GM12878 (cell line): ENCODE measurements at regions not wholly inside any gene's neighbourhood (a gene's known extent, or its start where the extent isn't known, plus 50 kb on each side); places are given as distances from the start of the nearest gene placed in this dataset.

Experiments
- ATAC-seq: fragments of 200-7000 bp; cut with Tn5 transposase; 3 replicates; pipeline ENCODE4 v1.9.1; 2020; ENCODE audit warnings: mild to moderate bottlenecking, moderate library complexity
- BruUV-seq: library from RNA; stranded (reverse); fragments of 400-500 nt; replicated peaks from 2 replicates; lab custom pipeline; 2021; lab: Mats Ljungman, UMichigan
- CTCF ChIA-PET: fragments of 300-600 bp; sonication (Branson Sonifier 250); formaldehyde crosslinking; extraction: SDS; loops from one replicate; lab custom pipeline; 2021; ENCODE audit warnings: inconsistent platforms; lab: Yijun Ruan, JAX
- POLR2A ChIA-PET: fragments of 350-600 bp; formaldehyde crosslinking; extraction: SDS; loops from one replicate; lab custom pipeline; 2021; ENCODE audit warnings: inconsistent platforms; lab: Charles Lee
- RAD21 ChIA-PET: fragments of 300-600 bp; sonication (Branson Sonifier 250); formaldehyde crosslinking; loops from one replicate; lab custom pipeline; 2023; ENCODE audit warnings: antibody characterized with exemption; ENCODE audit not compliant: unreplicated experiment; lab: Charles Lee
- SMC1A ChIA-PET: fragments of 300-600 bp; sonication (Branson Sonifier 250); formaldehyde crosslinking; loops from one replicate; lab custom pipeline; 2023; ENCODE audit not compliant: unreplicated experiment, uncharacterized antibody; lab: Charles Lee
- DNase-seq: peaks from one replicate; pipeline ENCODE4 v3.0.0-alpha.2; 2011; ENCODE audit warnings: low read depth, low spot score
- FAIRE-seq: peaks from 3 replicates; lab custom pipeline; 2011; peaks lifted over from hg19 to GRCh38; lab: Jason Lieb, UNC
- H2AFZ ChIP-seq: 2 replicates; pipeline ENCODE4 v1.6.0; 2011; ENCODE audit warnings: low read depth, low read length, control low read depth; ENCODE audit not compliant: control insufficient read depth
- H3K27ac ChIP-seq: 2 replicates; pipeline ENCODE4 v1.5.1; 2011; ENCODE audit warnings: control low read depth; ENCODE audit not compliant: control insufficient read depth, insufficient read depth
- H3K27me3 ChIP-seq, 2 experiments: replicated peaks in 1 of 2; 2 replicates each; pipeline versions ENCODE4 v1.6.0 to v1.6.1; 2011; ENCODE audit warnings: low read length in 1 of 2; ENCODE audit not compliant: control insufficient read depth in 2 of 2, insufficient read depth in 2 of 2
- H3K36me3 ChIP-seq, 2 experiments: 2 replicates each; pipeline ENCODE4 v1.5.1; 2011; ENCODE audit warnings: low read length in 1 of 2; ENCODE audit not compliant: control insufficient read depth in 2 of 2, insufficient read depth in 2 of 2
- H3K4me1 ChIP-seq: 2 replicates; pipeline ENCODE4 v1.6.1; 2011; ENCODE audit warnings: mild to moderate bottlenecking, low read length, moderate library complexity, mixed read lengths; ENCODE audit not compliant: control insufficient read depth, insufficient read depth
- H3K4me2 ChIP-seq: 2 replicates; pipeline ENCODE4 v1.6.0; 2011; ENCODE audit warnings: control low read depth; ENCODE audit not compliant: control insufficient read depth, insufficient read depth
- H3K4me3 ChIP-seq: fragments of 200-600 bp; sonication (generic); 2 replicates; pipeline ENCODE4 v1.5.1; 2016
- H3K79me2 ChIP-seq: 2 replicates; pipeline ENCODE4 v1.6.0; 2011; ENCODE audit warnings: low read length; ENCODE audit not compliant: control insufficient read depth, insufficient read depth
- H3K9ac ChIP-seq: 2 replicates; pipeline ENCODE4 v1.8.0; 2011; ENCODE audit warnings: low read length, control low read depth, mixed read lengths; ENCODE audit not compliant: control insufficient read depth, insufficient read depth
- H3K9me3 ChIP-seq: replicated peaks from 3 replicates; pipeline ENCODE4 v1.5.1; 2011; ENCODE audit warnings: mild to moderate bottlenecking, low read length; ENCODE audit not compliant: control insufficient read depth, insufficient read depth
- H4K20me1 ChIP-seq: 2 replicates; pipeline ENCODE4 v1.6.0; 2011; ENCODE audit not compliant: control insufficient read depth, insufficient read depth
- BHLHE40 ChIP-seq, 2 experiments: fragments of 450-650 bp in 1 of 2; IDR thresholded peaks; 2 replicates each; pipeline ENCODE4 v1.6.1; 2011 to 2017; ENCODE audit warnings: low read depth in 2 of 2, borderline replicate concordance in 1 of 2, improper control_type of control experiment in 1 of 2, low read length in 1 of 2, mild to moderate bottlenecking in 1 of 2
- CHD2 ChIP-seq: IDR thresholded peaks from 2 replicates; pipeline ENCODE4 v1.6.1; 2011; ENCODE audit warnings: low read depth, low read length, improper control_type of control experiment, borderline replicate concordance
- GATAD2B ChIP-seq: fragments of 450-650 bp; conservative IDR thresholded peaks from 2 replicates; pipeline ENCODE4 v1.6.1; 2017; ENCODE audit warnings: low read depth, mild to moderate bottlenecking, moderate library complexity
- NFXL1 ChIP-seq: fragments of 450-650 bp; IDR thresholded peaks from 2 replicates; pipeline ENCODE4 v1.6.1; 2017; ENCODE audit warnings: antibody characterized with exemption, mild to moderate bottlenecking, borderline replicate concordance
- PKNOX1 ChIP-seq: fragments of 450-650 bp; IDR thresholded peaks from 2 replicates; pipeline ENCODE4 v1.6.1; 2016; ENCODE audit warnings: mild to moderate bottlenecking
- SUPT20H ChIP-seq: IDR thresholded peaks from 2 replicates; pipeline ENCODE4 v1.6.1; 2011; ENCODE audit warnings: low read depth, mild to moderate bottlenecking, low read length, moderate library complexity, borderline replicate concordance; ENCODE audit not compliant: control insufficient read depth
- TBL1XR1 ChIP-seq: IDR thresholded peaks from 2 replicates; pipeline ENCODE4 v1.6.1; 2012; ENCODE audit warnings: low read depth, low read length, improper control_type of control experiment
- ZBTB4 ChIP-seq: fragments of 450-650 bp; formaldehyde crosslinking; IDR thresholded peaks from 2 replicates; pipeline ENCODE4 v1.4.0; 2022; ENCODE audit warnings: mild to moderate bottlenecking, moderate library complexity
- WGBS: methylation state at CpG from one replicate; pipeline ENCODE4 v1.1.6; 2016; ENCODE audit warnings: low lambda C conversion rate; ENCODE audit not compliant: insufficient replicate concordance, insufficient coverage; ENCODE audit errors: missing lambda C conversion rate; 5-methylcytosine and 5-hydroxymethylcytosine counted together
- in situ Hi-C: fragments of 300-500 bp; cut with MboI; formaldehyde crosslinking; loops from 9 replicates; pipeline ENCODE4 v1.14.3; 2018; ENCODE audit warnings: mixed read lengths
- intact Hi-C: fragments of 100-400 bp; cut with micrococcal nuclease; formaldehyde crosslinking; loops from one replicate; pipeline ENCODE4 v1.14.2; 2022; ENCODE audit not compliant: unreplicated experiment

DNA sequence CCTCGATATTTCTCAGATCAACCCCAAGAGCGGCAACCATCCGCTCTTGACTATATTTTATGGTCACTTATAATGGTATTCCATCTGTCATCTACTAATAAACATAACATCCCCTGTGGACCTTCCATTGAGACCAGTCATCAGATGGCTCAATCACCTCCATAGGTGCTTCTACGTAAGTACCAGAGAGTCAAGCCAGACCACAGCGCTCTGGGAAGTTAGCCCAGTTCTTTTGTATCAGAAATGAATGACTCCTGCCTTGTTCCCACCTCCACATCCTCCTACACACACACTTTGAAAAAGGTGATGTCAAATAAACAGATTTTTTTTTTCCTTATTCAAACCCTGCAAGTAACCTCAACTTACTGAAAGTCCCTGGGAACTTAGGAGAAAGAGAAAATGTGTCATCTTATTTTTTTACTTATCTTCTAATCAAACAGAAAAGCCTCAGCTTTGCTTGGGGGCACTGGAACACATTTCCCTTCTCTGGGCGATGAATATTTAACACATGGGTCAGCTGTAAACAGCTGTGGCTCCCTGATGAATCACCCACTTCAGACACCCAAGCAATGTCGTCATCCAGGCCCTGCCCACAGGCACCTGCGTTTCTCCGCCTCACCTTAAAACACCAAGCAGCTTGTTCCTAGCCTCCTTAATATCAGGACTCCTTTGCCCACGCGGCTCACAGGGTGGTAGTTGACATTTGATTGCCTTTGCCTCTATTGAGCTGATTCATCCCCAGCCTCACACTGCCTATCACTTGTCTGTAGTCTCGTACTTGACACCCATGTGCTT lies 121.4 kb upstream of the LY86 start:
- Histone ChIP-seq H3K4me3 (no peak overlapping the region), H3K9me3 (peaks cover 2% of the 10 kb centered on the region; the same call in 1 of the 3 replicates), H3K36me3 (no peaks in the 10 kb centered on the region; a peak in 1 of 4 replicates), H3K4me1 (no peaks in the 10 kb centered on the region), H4K20me1 (no peaks in the 10 kb centered on the region), H3K9ac (no peak overlapping the region), H3K27ac (no peak overlapping the region), H3K79me2 (no peaks in the 10 kb centered on the region), H3K27me3 (no peaks in the 10 kb centered on the region), H2AFZ (no peak overlapping the region), H3K4me2 (no peak overlapping the region)
- ChIA-PET SMC1A (interaction anchor here (1.7 kb wide), 1 partner anchor 75 kb away, joined by 5 read pairs; no protein-coding TSS in a partner anchor), CTCF (interaction anchor here (0.7 kb wide), 1 partner anchor 20 kb away, joined by 3 read pairs; no protein-coding TSS in a partner anchor), POLR2A (no interaction called here), RAD21 (interaction anchor here (0.8 to 1.4 kb wide), 3 partner anchors 11 to 59 kb away, joined by 3 read pairs; no protein-coding TSS in a partner anchor)
- ATAC-seq (no peak), DNase-seq (no peak), FAIRE-seq (no peak)
- intact Hi-C loops, result no loop called here
- in situ Hi-C loops, result no loop called here
- 80% methylated on average over 12 of the region's 12 CpGs for WGBS
- no TSS peak for BruUV-seq
- no peak for TF ChIP-seq CHD2
- no peak for TF ChIP-seq ZBTB4 (CRISPR knock-in tag)
- TF ChIP-seq GATAD2B, result no peak
- TF ChIP-seq BHLHE40 (IDR thresholded peaks at IDR 0.05; ENCODE audit: borderline replicate concordance in 1 of 2, low read depth in 2 of 2, low read length in 1 of 2), result no peak
- TF ChIP-seq PKNOX1, result no peak
- TF ChIP-seq TBL1XR1, result no peak
- no peak for TF ChIP-seq NFXL1
- no peak for TF ChIP-seq SUPT20H
